HG03066 (cell line): ENCODE measurements at regions not wholly inside any gene's neighbourhood (a gene's known extent, or its start where the extent isn't known, plus 50 kb on each side); places are given as distances from the start of the nearest gene placed in this dataset.

Source experiments
- ATAC-seq: cut with Tn5 transposase; IDR thresholded peaks from one replicate; pipeline ENCODE4 v1.9.1; 2021; ENCODE audit warnings: low read depth; ENCODE audit not compliant: unreplicated experiment

DNA sequence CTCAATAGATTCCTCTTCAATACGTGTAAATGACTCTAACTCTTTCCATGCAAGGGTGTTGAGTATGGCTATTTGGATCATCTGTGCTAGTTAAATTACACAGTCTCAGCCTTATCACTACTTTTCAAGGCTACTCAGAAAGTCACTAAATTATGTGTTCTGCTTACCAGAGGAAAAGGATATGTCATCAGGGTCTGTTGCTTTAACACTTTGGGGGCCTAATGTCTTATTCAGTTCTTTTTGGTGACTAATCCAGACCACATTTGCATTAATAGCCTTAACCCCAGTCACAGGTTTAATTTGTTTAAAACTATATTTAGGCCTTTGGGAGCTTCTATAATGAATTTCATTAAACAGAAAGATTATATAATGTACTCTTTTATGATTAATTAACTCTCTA is 649.3 kb downstream of the RPS29 start:
- no peak for ATAC-seq

DNA sequence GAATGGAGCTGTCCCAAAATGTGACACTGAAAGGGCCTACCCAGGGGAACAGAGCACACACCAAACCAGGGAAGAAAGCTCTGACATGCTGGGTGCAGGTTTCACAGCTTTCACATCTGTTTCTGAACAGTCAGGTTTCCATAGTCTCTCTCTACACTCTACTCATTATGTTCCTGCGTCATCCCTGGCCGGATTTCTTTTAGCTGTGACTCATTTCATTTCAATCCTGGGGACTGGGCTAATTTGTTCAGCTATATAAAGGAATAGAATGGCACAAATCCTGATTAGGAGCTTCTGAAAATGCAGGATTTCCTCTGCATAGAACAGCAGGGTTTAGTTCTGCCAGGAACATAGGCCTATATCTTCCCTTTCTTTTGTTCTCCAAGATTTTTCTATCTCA is 649.8 kb downstream of the RPS29 start:
- ATAC-seq = no peak

- ATAC-seq = no peak
These were observed 661.0 kb downstream of the RPS29 start for GRCh38 chr14:48925184-48925583.

DNA sequence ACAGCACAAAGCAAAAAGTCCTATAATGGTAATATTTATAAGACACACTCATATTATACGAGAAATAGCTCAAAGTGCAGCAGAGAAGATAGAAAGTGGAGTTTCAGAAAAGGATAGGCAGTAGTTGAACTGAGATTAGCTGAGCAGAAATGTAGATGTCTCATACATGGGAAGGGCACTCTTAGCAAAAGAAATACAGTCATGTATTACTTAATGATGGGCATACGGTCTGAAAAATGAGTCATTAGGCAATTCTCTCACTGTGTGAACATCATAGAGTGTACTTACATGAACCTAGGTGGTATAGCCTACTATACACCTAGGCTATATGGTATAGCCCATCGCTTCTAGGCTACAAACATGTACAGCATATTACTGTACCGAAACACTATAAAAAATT is 671.3 kb downstream of the RPS29 start:
- ATAC-seq = no peak

GRCh38 chr14:48914382-48914781 is 671.8 kb downstream of the RPS29 start:
- ATAC-seq = no peak

- ATAC-seq = no peak
These were observed 685.6 kb downstream of the RPS29 start for GRCh38 chr14:48900565-48900964.

DNA sequence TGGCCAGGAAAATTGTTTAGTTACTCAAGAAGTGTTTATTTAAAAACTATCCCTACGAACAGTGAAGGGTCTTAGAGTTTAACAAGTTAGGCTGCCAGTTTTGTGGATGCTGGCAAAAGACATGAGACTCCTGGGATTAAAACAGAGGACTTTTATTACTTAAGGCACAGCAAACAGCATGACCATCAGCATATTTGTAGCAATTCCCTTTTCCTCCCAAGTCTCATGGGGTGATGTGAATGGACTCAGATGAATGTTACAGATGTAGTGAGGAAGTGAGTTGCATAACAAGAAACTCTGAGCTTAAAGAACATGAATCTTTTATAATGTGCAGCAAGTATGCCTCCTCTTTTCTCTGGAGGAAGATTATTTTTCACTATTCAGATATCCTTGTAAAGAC is 695.8 kb downstream of the RPS29 start:
- ATAC-seq = no peak

DNA sequence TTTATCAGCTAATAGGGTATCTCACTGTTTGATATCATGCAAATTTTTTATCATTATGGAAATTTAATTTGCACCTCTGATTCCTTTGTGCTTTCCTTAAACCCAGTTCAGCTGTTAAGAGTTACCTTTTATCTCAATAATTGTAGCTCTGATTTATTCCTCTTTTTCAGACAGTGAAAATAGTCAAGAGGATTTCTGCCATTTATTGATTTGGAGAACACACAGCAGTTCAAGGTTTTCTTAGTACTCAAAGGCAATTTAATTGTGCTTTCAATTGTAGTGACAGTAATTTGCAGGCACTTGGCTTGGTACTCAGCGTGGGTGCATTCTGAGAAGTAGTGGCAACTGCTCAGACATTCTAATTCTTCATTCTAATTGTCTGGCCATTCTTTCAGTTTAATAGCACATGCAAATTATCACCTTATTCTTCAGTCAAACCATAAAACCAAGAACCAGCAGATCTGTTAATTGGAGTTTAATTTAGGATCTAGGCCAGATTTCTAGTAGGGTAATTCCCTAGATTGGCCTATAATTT is 709.3 kb downstream of the RPS29 start:
- no peak for ATAC-seq

GRCh38 chr14:48874711-48875110 is 711.5 kb downstream of the RPS29 start:
- no peak for ATAC-seq

- no peak for ATAC-seq
These were observed 728.8 kb downstream of the RPS29 start for GRCh38 chr14:48857366-48857765.

- no peak for ATAC-seq
These were observed 733.0 kb downstream of the RPS29 start for GRCh38 chr14:48853159-48853558.

GRCh38 chr14:48849741-48850322 is 736.3 kb downstream of the RPS29 start:
- ATAC-seq = no peak

DNA sequence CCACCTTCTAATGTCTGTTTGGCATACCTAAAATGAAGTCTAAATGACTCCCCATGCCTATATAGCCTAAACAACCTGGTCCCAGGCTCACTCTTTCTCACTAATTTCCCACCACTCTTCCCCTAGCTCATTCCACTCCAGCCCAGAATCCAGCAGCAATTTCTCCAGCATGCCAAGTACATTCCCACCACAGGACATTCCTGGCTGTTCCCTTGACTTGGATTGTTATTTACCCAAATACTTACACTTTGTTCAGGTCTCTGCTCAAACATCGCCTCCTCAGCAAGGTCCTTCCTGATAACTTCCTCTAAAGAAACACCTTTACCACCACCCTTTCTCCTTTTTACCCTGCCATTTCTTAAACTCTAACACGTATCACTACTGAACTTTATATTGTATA is 743.4 kb downstream of the RPS29 start:
- no peak for ATAC-seq

DNA sequence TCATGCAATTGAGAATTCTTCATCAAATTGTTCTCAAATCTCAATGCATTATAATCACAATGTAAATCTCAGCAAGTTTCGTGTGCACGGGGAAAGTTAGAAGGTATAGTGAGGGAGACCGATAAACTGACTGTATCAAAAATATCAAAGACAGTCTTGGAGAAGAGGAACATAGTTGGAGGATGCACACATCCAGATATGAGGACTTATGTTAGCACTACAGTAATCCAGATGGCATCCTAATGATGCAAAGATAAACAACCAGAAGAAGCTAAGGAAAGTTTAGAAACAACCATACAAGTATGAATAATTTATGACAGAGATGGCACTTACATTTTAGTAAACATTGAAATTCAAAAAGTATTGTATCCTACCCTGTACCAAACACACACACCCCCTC is 760.1 kb downstream of the RPS29 start:
- ATAC-seq = no peak

GRCh38 chr14:48814562-48814961 is 771.6 kb downstream of the RPS29 start:
- no peak for ATAC-seq

DNA sequence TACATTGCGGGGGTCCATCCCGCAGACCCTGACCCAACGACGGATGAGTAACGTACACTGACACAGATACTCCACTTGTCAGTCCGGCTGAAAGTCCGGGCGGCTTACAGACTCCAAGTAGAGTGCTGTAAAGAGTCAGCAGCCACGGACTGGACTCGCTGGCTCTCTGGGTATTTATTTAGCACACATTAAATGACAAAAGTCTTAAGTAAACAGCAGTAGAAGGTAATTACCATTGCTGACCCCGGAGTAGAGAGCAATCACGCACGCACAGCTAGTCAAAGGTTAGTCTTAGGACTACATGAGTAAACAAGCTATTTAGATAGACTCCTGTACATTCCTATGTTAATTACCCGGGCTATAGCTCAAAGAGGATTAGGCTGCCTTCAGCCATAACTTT is 780.9 kb downstream of the RPS29 start:
- ATAC-seq = no peak

- no peak for ATAC-seq
These were observed 793.7 kb downstream of the RPS29 start for GRCh38 chr14:48792376-48793024.

GRCh38 chr14:48788771-48789170 is 797.4 kb downstream of the RPS29 start:
- no peak for ATAC-seq

DNA sequence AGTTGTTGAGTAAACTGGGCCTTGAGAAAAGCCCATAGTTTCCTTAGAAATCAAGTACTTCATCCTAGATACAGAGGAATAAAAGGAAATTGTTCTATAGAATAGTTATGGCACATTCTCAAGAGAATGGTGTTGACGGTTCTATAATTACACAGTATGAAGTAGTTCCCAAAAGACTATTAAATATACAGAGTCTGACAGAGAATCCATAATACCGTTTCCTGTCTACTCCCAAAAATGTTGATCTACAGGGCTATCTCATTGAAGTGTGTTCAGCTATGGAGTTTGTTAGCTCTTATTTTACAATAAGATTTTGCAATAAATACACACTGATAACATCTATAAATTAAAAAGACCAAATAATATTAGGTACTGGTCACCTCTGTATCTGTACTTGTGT is 799.7 kb downstream of the RPS29 start:
- ATAC-seq = no peak

- no peak for ATAC-seq
These were observed 814.5 kb downstream of the RPS29 start for GRCh38 chr14:48771717-48772116.

DNA sequence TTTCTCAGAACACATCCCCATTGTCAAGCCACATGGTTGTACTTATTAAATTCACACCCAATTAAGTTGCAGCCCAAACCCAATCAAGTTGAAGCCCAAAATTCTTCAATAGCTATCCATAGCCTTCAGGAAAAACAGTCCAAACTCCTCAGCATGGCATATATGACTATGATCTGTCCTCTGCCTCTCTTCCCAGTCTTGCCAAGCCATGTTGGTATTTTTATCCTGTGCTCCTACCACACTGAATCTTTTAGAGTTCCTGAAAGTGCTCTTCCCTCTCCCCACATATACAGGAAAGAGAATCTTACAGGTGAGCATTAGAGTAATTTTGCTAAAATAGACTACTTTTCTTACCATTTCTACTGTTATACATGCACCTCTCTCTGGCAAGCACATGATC is 834.9 kb downstream of the RPS29 start:
- no peak for ATAC-seq

DNA sequence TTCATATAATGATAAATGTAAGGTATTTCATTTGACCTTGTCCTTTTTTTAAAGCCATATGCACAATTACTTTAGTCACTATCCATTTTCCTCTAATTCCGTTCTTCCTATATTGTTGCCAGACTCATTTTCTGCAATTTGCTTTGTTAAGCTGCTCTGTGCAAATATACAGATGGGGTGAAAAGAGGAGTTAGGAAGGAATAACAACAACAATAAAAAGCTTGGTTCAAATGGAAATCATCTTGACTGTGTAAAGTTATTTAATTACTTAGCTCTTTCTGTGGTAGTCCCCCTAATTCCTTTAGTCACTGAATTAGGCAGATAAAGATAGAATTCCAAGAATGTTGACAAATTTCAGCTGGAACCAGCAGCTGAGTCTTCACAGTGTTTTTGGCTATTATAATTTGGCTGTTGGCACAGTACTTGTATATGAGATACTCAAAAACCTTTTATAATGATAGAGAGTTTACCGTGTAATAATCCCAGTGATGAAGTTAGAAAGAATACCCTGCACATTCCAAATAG is 838.0 kb downstream of the RPS29 start:
- ATAC-seq = no peak
